Testis (tissue), 2 donors: ENCODE measurements at regions not wholly inside any gene's neighbourhood (a gene's known extent, or its start where the extent isn't known, plus 50 kb on each side); places are given as distances from the start of the nearest gene placed in this dataset.
"Not testable (repeated sequence)": the region's sequence is repeated elsewhere in the genome, so short reads cannot be mapped to it uniquely, and the experiment has no call there.

ENCODE experiments used
- POLR2A ChIP-seq: fragments of 450-650 bp; IDR thresholded peaks from one replicate; pipeline ENCODE4 v1.6.1; 2017; ENCODE audit warnings: antibody characterized with exemption, mild to moderate bottlenecking, moderate library complexity
- TF ChIP-seq, protein P1 (sequence below), 3 experiments: fragments of 450-650 bp in 2 of 3; fragments of 200-600 bp in 1 of 3; sonication (generic) in 1 of 3; IDR thresholded peaks; one replicate each; pipeline ENCODE4 v1.5.1; 2016 to 2019; ENCODE audit warnings: antibody characterized with exemption in 3 of 3, mild to moderate bottlenecking in 2 of 3, moderate library complexity in 1 of 3

DNA sequence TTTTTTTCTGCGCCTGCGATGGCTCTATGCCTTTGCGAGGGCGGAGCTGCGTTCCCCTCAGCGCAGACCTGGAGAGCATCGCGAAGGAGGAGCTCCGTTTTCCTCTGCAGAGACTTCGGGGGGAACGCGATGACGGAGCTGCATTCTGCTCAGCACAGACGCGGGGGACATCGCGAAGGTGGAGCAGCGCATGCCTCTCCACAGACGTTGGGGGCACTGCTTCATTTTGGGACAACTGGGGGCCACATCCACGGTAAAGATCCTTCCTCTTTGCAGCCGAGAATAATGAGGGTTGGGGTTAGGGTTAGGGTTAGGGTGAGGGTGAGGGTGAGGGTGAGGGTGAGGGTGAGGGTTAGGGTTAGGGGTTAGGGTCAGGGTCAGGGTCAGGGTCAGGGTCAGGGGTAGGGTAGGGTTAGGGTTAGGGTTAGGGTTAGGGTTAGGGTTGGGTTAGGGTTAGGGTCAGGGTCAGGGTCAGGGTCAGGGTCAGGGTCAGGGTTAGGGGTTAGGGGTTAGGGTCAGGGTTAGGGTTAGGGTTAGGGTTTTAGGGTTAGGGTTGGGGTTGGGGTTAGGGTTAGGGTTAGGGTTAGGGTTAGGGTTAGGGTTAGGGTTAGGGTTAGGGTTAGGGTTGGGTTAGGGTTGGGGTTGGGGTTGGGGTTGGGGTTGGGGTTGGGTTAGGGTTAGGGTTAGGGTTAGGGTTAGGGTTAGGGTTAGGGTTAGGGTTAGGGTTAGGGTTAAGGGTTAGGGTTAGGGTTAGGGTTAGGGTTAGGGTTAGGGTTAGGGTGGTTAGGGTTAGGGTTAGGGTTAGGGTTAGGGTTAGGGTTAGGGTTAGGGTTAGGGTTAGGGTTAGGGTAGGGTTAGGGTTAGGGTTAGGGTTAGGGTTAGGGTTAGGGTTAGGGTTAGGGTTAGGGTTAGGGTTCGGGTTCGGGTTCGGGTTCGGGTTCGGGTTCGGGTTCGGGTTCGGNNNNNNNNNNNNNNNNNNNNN, 51.1 kb upstream of the DUX4 start:
- not testable (repeated sequence) for TF ChIP-seq POLR2A
- TF ChIP-seq, protein P1, sequence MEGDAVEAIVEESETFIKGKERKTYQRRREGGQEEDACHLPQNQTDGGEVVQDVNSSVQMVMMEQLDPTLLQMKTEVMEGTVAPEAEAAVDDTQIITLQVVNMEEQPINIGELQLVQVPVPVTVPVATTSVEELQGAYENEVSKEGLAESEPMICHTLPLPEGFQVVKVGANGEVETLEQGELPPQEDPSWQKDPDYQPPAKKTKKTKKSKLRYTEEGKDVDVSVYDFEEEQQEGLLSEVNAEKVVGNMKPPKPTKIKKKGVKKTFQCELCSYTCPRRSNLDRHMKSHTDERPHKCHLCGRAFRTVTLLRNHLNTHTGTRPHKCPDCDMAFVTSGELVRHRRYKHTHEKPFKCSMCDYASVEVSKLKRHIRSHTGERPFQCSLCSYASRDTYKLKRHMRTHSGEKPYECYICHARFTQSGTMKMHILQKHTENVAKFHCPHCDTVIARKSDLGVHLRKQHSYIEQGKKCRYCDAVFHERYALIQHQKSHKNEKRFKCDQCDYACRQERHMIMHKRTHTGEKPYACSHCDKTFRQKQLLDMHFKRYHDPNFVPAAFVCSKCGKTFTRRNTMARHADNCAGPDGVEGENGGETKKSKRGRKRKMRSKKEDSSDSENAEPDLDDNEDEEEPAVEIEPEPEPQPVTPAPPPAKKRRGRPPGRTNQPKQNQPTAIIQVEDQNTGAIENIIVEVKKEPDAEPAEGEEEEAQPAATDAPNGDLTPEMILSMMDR (IDR thresholded peaks at IDR 0.05), result not testable (repeated sequence)
